CD4-positive, alpha-beta T cell (primary cell): ENCODE measurements at regions not wholly inside any gene's neighbourhood (a gene's known extent, or its start where the extent isn't known, plus 50 kb on each side); places are given as distances from the start of the nearest gene placed in this dataset.

Experiments used
- ATAC-seq: fragments of 200-7000 bp; cut with Tn5 transposase; one replicate; pipeline ENCODE4 v1.10.0; 2022; ENCODE audit warnings: mild to moderate bottlenecking; ENCODE audit not compliant: poor library complexity
- CTCF ChIA-PET: fragments of 350-600 bp; sonication (Branson Sonifier 250); formaldehyde crosslinking; loops from one replicate; lab custom pipeline; 2021; ENCODE audit warnings: antibody characterized with exemption, inconsistent platforms; lab: Charles Lee
- POLR2A ChIA-PET: fragments of 350-600 bp; sonication (Branson Sonifier 250); formaldehyde crosslinking; loops from one replicate; lab custom pipeline; 2021; ENCODE audit warnings: antibody characterized with exemption, inconsistent platforms; lab: Charles Lee
- DNase-seq, 14 experiments: peaks; one replicate each; pipeline ENCODE4 v3.0.0-alpha.2; 2013 to 2020; ENCODE audit warnings: mixed read lengths in 2 of 14
- H3K27ac ChIP-seq, 2 donors: one replicate each; pipeline versions ENCODE4 v1.5.1 to v1.7.0; 2013; ENCODE audit warnings: low read length in 2 of 2, low read depth in 1 of 2, mild to moderate bottlenecking in 1 of 2
- H3K27me3 ChIP-seq, 2 experiments: 1 replicate in 1 of 2; 2 replicates in 1 of 2; pipeline versions ENCODE4 v1.6.1 to v1.7.0; 2013; ENCODE audit warnings: low read length in 2 of 2, control low read depth in 1 of 2, mild to moderate bottlenecking in 1 of 2, moderate library complexity in 1 of 2; ENCODE audit not compliant: insufficient read depth in 2 of 2, control insufficient read depth in 1 of 2
- H3K36me3 ChIP-seq: one replicate; pipeline ENCODE4 v1.6.1; 2013; ENCODE audit warnings: low read length, control low read depth; ENCODE audit not compliant: insufficient read depth
- H3K4me1 ChIP-seq: one replicate; pipeline ENCODE4 v1.6.1; 2013; ENCODE audit warnings: low read length, control low read depth; ENCODE audit not compliant: insufficient read depth
- H3K4me3 ChIP-seq: one replicate; pipeline ENCODE4 v1.5.1; 2013; ENCODE audit warnings: mild to moderate bottlenecking, low read length, moderate library complexity
- H3K9me3 ChIP-seq, 2 experiments: 1 replicate in 1 of 2; 2 replicates in 1 of 2; pipeline versions ENCODE4 v1.6.1 to v1.7.0; 2013; ENCODE audit warnings: low read length in 2 of 2, mild to moderate bottlenecking in 2 of 2, control low read depth in 1 of 2, moderate library complexity in 1 of 2; ENCODE audit not compliant: control insufficient read depth in 1 of 2, insufficient read depth in 1 of 2
- H3K27ac Mint-ChIP-seq: one replicate; pipeline ENCODE4 v1.8.0; 2020; ENCODE audit warnings: mixed read lengths
- H3K27me3 Mint-ChIP-seq: one replicate; pipeline ENCODE4 v1.8.0; 2021; ENCODE audit warnings: mixed read lengths
- H3K36me3 Mint-ChIP-seq: one replicate; pipeline ENCODE4 v1.8.0; 2021; ENCODE audit warnings: low read depth, mixed read lengths
- H3K4me1 Mint-ChIP-seq: one replicate; pipeline ENCODE4 v1.8.0; 2021; ENCODE audit warnings: low read depth, mixed read lengths
- H3K4me3 Mint-ChIP-seq: one replicate; pipeline ENCODE4 v1.8.0; 2020; ENCODE audit warnings: mild to moderate bottlenecking, mixed read lengths
- H3K9me3 Mint-ChIP-seq: one replicate; pipeline ENCODE4 v1.8.0; 2020; ENCODE audit warnings: mixed read lengths
- intact Hi-C, 2 experiments: fragments of 100-400 bp; cut with DNase I in 1 of 2; cut with micrococcal nuclease in 1 of 2; formaldehyde crosslinking; loops; one replicate each; pipeline versions ENCODE4 v1.15.1 to v1.9.0; 2023 to 2025; cut with DNase I, micrococcal nuclease
- TF ChIP-seq, protein P1 (sequence below): fragments of 200-600 bp; IDR thresholded peaks from one replicate; pipeline ENCODE4 v1.8.0; 2022; ENCODE audit warnings: antibody characterized with exemption, mild to moderate bottlenecking

DNA sequence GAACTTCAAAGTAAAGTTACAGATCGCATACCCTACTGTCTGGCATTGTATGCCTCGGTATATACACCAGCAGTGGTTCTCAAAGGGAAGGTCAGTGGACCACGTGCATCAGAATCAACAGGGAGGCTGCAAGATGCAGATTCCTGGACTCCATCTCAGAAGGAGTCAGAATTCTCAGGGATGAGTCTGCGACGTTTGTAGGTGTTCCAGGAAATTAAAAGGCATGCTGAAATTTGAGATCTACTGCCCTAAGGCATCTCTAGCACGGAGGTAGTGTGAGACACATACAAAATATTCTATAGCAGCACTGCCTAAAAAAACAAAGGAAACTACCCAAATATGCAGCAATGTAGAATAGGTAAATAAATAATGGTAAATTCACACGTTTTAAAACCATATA is 136.8 kb upstream of the BNIP2 start:
- no peaks in the 10 kb centered on the region for H3K27me3 ChIP-seq
- Mint-ChIP-seq H3K9me3 (peaks cover 4% of the 10 kb centered on the region), H3K4me3 (no peak overlapping the region), H3K27me3 (no peaks in the 10 kb centered on the region), H3K4me1 (no peaks in the 10 kb centered on the region), H3K36me3 (no peaks in the 10 kb centered on the region), H3K27ac (no peak overlapping the region)
- H3K9me3 ChIP-seq = no peaks in the 10 kb centered on the region
- ChIA-PET CTCF (no interaction called here), POLR2A (no interaction called here)
- ATAC-seq (no peak), DNase-seq (no peak)
- TF ChIP-seq, protein P1, sequence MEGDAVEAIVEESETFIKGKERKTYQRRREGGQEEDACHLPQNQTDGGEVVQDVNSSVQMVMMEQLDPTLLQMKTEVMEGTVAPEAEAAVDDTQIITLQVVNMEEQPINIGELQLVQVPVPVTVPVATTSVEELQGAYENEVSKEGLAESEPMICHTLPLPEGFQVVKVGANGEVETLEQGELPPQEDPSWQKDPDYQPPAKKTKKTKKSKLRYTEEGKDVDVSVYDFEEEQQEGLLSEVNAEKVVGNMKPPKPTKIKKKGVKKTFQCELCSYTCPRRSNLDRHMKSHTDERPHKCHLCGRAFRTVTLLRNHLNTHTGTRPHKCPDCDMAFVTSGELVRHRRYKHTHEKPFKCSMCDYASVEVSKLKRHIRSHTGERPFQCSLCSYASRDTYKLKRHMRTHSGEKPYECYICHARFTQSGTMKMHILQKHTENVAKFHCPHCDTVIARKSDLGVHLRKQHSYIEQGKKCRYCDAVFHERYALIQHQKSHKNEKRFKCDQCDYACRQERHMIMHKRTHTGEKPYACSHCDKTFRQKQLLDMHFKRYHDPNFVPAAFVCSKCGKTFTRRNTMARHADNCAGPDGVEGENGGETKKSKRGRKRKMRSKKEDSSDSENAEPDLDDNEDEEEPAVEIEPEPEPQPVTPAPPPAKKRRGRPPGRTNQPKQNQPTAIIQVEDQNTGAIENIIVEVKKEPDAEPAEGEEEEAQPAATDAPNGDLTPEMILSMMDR = no peak
- no peaks in the 10 kb centered on the region for H3K36me3 ChIP-seq
- H3K4me1 ChIP-seq = no peaks in the 10 kb centered on the region
- intact Hi-C loops = no loop called here
- no peak overlapping the region for H3K27ac ChIP-seq
- no peak overlapping the region for H3K4me3 ChIP-seq

- H3K27me3 Mint-ChIP-seq = peaks cover 28% of the 10 kb centered on the region
- POLR2A ChIA-PET = no interaction called here
- CTCF ChIA-PET = no interaction called here
Measured at GRCh38 chr15:59821286-59821685, 132.2 kb upstream of the BNIP2 start.

GRCh38 chr15:59819092-59819491 is 130.0 kb upstream of the BNIP2 start:
- H3K36me3 ChIP-seq = no peaks in the 10 kb centered on the region
- H3K4me3 ChIP-seq = no peak overlapping the region
- no peaks in the 10 kb centered on the region for H3K9me3 ChIP-seq
- Mint-ChIP-seq H3K36me3 (no peaks in the 10 kb centered on the region), H3K27me3 (peaks cover 28% of the 10 kb centered on the region), H3K4me3 (no peak overlapping the region), H3K4me1 (peaks cover 12% of the 10 kb centered on the region), H3K9me3 (peaks cover 4% of the 10 kb centered on the region), H3K27ac (no peak overlapping the region)
- CTCF ChIA-PET = no interaction called here
- H3K4me1 ChIP-seq = peaks cover 7% of the 10 kb centered on the region
- peaks cover 0 to 3% of the 10 kb centered on the region in 2 experiments for H3K27me3 ChIP-seq
- POLR2A ChIA-PET = interaction anchor here (1.4 kb wide), 1 partner anchor 15 kb away, joined by 4 read pairs; no protein-coding TSS in a partner anchor
- H3K27ac ChIP-seq = no peak overlapping the region
- ATAC-seq (no peak), DNase-seq (no peak)
- intact Hi-C loops = no loop called here
- TF ChIP-seq, protein P1 = no peak

More at GRCh38 chr15:59821286-59821685, 132.2 kb upstream of the BNIP2 start:
- Histone ChIP-seq H3K4me3 (no peak overlapping the region), H3K4me1 (no peaks in the 10 kb centered on the region), H3K27me3 (peaks cover 0 to 3% of the 10 kb centered on the region in 2 experiments), H3K9me3 (no peaks in the 10 kb centered on the region), H3K36me3 (no peaks in the 10 kb centered on the region), H3K27ac (no peak overlapping the region)
- DNase-seq = no peak
- Mint-ChIP-seq H3K27ac (no peak overlapping the region), H3K4me3 (no peak overlapping the region), H3K9me3 (peaks cover 4% of the 10 kb centered on the region), H3K36me3 (no peaks in the 10 kb centered on the region), H3K4me1 (no peaks in the 10 kb centered on the region)
- no peak for ATAC-seq
- intact Hi-C loops = no loop called here
- TF ChIP-seq, protein P1 = no peak
